ENCODE measurements at regions not wholly inside any gene's neighbourhood (a gene's known extent, or its start where the extent isn't known, plus 50 kb on each side); places are given as distances from the start of the nearest gene placed in this dataset.

DNA sequence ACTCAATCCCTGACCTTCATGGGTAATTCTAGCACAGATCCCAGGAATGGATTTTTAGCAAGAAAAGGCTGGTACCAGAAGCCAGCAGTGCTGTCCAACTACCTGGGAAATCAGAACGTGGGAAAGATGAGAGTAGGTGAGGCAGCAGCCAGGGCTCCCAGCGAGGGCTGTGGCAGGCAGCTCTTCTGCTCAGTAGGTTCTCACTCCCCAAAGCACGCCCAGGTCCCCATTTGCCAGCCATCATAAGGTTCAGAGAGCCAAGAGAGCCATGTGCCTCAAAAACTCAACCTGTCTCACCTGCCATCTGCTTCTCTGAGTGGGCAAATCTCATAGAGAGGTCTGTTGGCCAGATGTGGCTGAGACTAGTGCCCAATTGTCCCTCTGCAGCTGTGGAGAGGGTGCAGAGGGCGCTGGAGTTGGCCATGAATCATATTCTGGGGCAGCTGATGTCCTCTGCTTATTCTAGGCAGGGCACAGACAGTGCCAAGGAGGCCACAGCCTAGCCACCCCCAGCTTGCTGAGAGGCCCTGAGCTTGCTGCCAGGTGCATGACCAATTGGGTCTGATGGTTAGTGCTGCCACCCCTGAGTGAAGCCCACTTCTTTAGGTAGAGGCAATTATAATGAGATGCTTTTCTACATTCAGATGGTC is 81.7 kb upstream of the GATB start:
- ChIA-PET POLR2A (no interaction called here), CTCF (interaction anchor here (0.6 kb wide), 2 partner anchors 43 to 136 kb away, joined by 3 to 4 read pairs; no protein-coding TSS in a partner anchor)
- no peak overlapping the region for H3K4me3 Mint-ChIP-seq (ENCODE audit: unreplicated experiment)
- intact Hi-C loops (cut with micrococcal nuclease), result no loop called here
- no peaks in the 10 kb centered on the region for H3K4me1 Mint-ChIP-seq (ENCODE audit: insufficient read depth, unreplicated experiment)
- no peak for DNase-seq (ENCODE audit: unreplicated experiment)
- H3K27ac Mint-ChIP-seq (ENCODE audit: low read depth, unreplicated experiment), result no peak overlapping the region
- TF ChIP-seq, protein P1, sequence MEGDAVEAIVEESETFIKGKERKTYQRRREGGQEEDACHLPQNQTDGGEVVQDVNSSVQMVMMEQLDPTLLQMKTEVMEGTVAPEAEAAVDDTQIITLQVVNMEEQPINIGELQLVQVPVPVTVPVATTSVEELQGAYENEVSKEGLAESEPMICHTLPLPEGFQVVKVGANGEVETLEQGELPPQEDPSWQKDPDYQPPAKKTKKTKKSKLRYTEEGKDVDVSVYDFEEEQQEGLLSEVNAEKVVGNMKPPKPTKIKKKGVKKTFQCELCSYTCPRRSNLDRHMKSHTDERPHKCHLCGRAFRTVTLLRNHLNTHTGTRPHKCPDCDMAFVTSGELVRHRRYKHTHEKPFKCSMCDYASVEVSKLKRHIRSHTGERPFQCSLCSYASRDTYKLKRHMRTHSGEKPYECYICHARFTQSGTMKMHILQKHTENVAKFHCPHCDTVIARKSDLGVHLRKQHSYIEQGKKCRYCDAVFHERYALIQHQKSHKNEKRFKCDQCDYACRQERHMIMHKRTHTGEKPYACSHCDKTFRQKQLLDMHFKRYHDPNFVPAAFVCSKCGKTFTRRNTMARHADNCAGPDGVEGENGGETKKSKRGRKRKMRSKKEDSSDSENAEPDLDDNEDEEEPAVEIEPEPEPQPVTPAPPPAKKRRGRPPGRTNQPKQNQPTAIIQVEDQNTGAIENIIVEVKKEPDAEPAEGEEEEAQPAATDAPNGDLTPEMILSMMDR (IDR thresholded peaks at IDR 0.05; ENCODE audit: unreplicated experiment), result no peak
- no peaks in the 10 kb centered on the region for H3K9me3 Mint-ChIP-seq (ENCODE audit: unreplicated experiment)
- H3K27me3 Mint-ChIP-seq (ENCODE audit: insufficient read depth, unreplicated experiment), result no peaks in the 10 kb centered on the region
- no peaks in the 10 kb centered on the region for H3K36me3 Mint-ChIP-seq (ENCODE audit: insufficient read depth, unreplicated experiment)
- BruUV-seq (replicated peaks), result no TSS peak

DNA sequence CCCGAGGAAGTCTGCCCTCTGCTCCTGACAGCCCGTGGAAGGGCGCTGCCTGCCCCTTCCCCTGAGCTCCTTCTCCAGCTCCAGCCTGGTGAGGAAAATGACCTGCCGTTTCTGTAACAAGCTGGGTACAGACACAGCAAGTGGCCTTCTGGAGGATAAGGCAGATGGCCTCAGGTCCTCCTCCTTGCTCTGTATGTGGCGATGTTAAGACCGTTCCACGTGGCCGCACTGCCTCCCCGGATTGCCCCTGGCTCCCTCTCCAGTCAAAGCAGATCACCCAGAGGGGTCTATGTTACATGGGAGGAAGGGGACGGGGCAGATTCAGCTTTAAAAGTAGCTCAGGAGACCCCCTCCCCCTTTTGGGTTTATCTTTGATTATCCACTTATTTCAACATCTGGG is 80.3 kb upstream of the GATB start:
- Mint-ChIP-seq H3K36me3 (ENCODE audit: insufficient read depth, unreplicated experiment) (no peaks in the 10 kb centered on the region), H3K27ac (ENCODE audit: low read depth, unreplicated experiment) (no peak overlapping the region), H3K9me3 (ENCODE audit: unreplicated experiment) (no peaks in the 10 kb centered on the region), H3K27me3 (ENCODE audit: insufficient read depth, unreplicated experiment) (no peaks in the 10 kb centered on the region), H3K4me1 (ENCODE audit: insufficient read depth, unreplicated experiment) (no peaks in the 10 kb centered on the region), H3K4me3 (ENCODE audit: unreplicated experiment) (no peak overlapping the region)
- DNase-seq (ENCODE audit: unreplicated experiment), result no peak
- ChIA-PET CTCF (no interaction called here), POLR2A (no interaction called here)
- BruUV-seq (replicated peaks), result no TSS peak
- intact Hi-C loops (cut with micrococcal nuclease), result no loop called here
- TF ChIP-seq, protein P1 (IDR thresholded peaks at IDR 0.05; ENCODE audit: unreplicated experiment), result no peak

DNA sequence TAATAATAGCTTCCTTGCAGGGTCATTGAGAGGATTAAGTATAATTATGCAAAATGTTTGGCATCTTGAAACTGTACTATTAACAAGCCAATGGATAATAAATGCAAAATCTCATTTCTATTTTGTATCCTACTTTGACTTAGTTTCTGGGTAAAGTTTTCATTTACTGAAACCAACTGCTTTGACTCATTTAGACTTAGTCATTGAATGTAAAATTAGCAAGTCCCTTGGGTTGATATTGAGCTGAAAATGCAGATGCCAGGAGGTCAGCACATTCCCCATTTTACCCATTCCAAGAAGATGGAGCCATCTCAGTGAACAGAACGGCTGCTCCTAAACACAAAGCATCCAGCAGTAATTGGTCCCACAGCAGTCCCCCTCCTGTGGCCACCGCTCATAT is 74.7 kb upstream of the GATB start:
- H3K27ac Mint-ChIP-seq (ENCODE audit: low read depth, unreplicated experiment), result no peak overlapping the region
- DNase-seq (ENCODE audit: unreplicated experiment), result no peak
- intact Hi-C loops (cut with micrococcal nuclease), result no loop called here
- TF ChIP-seq, protein P1 (IDR thresholded peaks at IDR 0.05; ENCODE audit: unreplicated experiment), result no peak
- H3K27me3 Mint-ChIP-seq (ENCODE audit: insufficient read depth, unreplicated experiment), result no peaks in the 10 kb centered on the region
- ChIA-PET POLR2A (no interaction called here), CTCF (no interaction called here)
- no TSS peak for BruUV-seq (replicated peaks)
- no peaks in the 10 kb centered on the region for H3K4me1 Mint-ChIP-seq (ENCODE audit: insufficient read depth, unreplicated experiment)
- no peaks in the 10 kb centered on the region for H3K9me3 Mint-ChIP-seq (ENCODE audit: unreplicated experiment)
- H3K4me3 Mint-ChIP-seq (ENCODE audit: unreplicated experiment), result no peak overlapping the region
- H3K36me3 Mint-ChIP-seq (ENCODE audit: insufficient read depth, unreplicated experiment), result no peaks in the 10 kb centered on the region

DNA sequence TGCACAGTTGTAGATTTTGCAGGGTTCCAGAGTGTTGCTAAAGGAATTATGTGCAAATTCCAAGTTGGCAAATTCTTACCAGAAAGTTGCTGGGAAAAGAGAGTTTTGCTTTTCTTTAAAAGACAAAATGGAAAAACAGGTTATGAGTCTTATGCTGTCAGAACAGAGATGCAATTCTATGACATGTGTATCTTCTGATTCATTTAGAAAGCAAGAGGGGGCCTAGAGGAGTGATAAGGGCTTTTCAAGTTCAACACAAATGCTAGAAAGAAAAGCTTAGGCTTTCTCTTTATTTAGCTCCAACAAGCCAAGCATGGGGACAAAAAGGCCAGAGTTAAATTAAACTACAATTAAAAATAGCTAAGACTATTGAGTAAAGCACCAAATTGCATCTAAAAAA is 72.4 kb upstream of the GATB start:
- no peaks in the 10 kb centered on the region for H3K36me3 Mint-ChIP-seq (ENCODE audit: insufficient read depth, unreplicated experiment)
- H3K4me3 Mint-ChIP-seq (ENCODE audit: unreplicated experiment), result no peak overlapping the region
- no peak overlapping the region for H3K27ac Mint-ChIP-seq (ENCODE audit: low read depth, unreplicated experiment)
- no peaks in the 10 kb centered on the region for H3K27me3 Mint-ChIP-seq (ENCODE audit: insufficient read depth, unreplicated experiment)
- TF ChIP-seq, protein P1 (IDR thresholded peaks at IDR 0.05; ENCODE audit: unreplicated experiment), result no peak
- H3K4me1 Mint-ChIP-seq (ENCODE audit: insufficient read depth, unreplicated experiment), result no peaks in the 10 kb centered on the region
- ChIA-PET POLR2A (no interaction called here), CTCF (no interaction called here)
- DNase-seq (ENCODE audit: unreplicated experiment), result no peak
- intact Hi-C loops (cut with micrococcal nuclease), result no loop called here
- BruUV-seq (replicated peaks), result no TSS peak
- no peaks in the 10 kb centered on the region for H3K9me3 Mint-ChIP-seq (ENCODE audit: unreplicated experiment)

All from MCF 10A (cell line).